KOPT-K1 (cell line): ENCODE measurements at regions not wholly inside any gene's neighbourhood (a gene's known extent, or its start where the extent isn't known, plus 50 kb on each side); places are given as distances from the start of the nearest gene placed in this dataset.

Experiments
- H3K27ac ChIP-seq: fragments of 200-600 bp; sonication (generic); 2 replicates; pipeline ENCODE4 v1.5.1; 2016; ENCODE audit warnings: antibody characterized with exemption, mild to moderate bottlenecking, low read depth, low read length; ENCODE audit not compliant: poor library complexity, severe bottlenecking
- H3K36me3 ChIP-seq: fragments of 200-600 bp; sonication (generic); 2 replicates; pipeline ENCODE4 v1.5.1; 2017; ENCODE audit warnings: antibody characterized with exemption, mild to moderate bottlenecking, low read length, moderate library complexity; ENCODE audit not compliant: insufficient read depth
- H3K9me3 ChIP-seq: fragments of 200-600 bp; sonication (generic); 2 replicates; pipeline ENCODE4 v1.5.1; 2017; ENCODE audit warnings: antibody characterized with exemption, low read length, mild to moderate bottlenecking; ENCODE audit not compliant: insufficient read depth, poor library complexity, severe bottlenecking

DNA sequence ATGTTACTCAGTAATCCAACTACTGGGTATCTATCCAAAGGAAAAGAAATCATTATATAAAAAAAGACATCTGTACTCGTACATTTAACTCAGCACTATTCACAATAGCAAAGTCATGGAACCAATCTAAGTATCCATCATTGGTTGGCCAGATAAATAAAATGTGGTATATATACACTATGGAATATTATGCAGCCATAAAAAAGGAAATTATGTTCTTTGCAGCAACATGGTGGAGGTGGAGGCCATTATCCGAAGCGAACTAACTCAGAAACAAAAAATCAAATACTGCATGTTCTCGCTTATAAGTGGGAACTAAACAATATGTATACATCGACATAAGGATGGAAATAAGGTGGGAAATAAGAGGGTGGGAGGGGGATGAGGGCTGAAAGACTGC, 56.2 kb upstream of the ANTXRL start:
- Histone ChIP-seq H3K27ac (no peak overlapping the region), H3K9me3 (no peaks in the 10 kb centered on the region), H3K36me3 (peaks cover 17% of the 10 kb centered on the region; the same call in 1 of the 2 replicates)

DNA sequence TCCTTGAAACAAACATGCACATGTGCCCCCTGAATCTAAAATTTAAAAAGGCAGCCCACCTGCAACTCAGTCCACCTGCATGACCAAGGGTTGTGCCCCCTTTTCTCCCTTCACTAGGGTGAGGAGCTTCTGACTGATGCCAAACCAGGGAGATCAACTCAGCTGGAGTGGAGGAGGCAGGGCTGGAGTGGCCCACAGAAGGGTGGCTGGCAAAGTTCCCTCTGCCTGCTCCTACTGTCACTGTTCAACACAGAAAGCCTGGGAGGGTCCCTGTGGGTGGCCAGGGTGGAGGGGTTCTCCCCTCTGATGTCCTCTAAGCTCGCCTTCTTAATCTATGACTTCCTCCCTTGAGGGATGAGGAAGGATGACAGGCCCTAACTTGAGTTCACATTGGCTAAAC, 55.7 kb upstream of the ANTXRL start:
- H3K27ac ChIP-seq, result no peak overlapping the region
- H3K9me3 ChIP-seq, result no peaks in the 10 kb centered on the region
- peaks cover 17% of the 10 kb centered on the region; the same call in 1 of the 2 replicates for H3K36me3 ChIP-seq

DNA sequence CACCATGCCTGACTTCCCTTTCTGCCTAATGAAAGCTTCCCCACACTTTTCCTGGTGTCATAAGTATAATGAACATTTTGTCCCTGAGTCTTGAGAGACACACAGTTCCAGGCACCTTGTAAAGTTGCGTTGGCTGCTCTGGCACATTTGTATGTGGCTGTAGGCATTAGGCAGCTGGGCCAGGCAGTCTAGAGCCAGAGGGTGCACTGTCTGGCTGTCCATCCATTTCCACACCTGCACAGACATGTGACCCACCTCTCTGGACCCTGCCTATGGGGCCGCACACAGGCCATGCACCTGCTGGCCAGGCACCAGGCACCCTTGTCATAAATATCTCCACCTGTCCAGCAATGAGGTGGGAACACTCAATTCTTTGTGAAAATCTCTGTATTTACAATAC, 54.7 kb upstream of the ANTXRL start:
- Histone ChIP-seq H3K9me3 (no peaks in the 10 kb centered on the region), H3K27ac (no peak overlapping the region), H3K36me3 (peaks cover 17% of the 10 kb centered on the region; the same call in 1 of the 2 replicates)

DNA sequence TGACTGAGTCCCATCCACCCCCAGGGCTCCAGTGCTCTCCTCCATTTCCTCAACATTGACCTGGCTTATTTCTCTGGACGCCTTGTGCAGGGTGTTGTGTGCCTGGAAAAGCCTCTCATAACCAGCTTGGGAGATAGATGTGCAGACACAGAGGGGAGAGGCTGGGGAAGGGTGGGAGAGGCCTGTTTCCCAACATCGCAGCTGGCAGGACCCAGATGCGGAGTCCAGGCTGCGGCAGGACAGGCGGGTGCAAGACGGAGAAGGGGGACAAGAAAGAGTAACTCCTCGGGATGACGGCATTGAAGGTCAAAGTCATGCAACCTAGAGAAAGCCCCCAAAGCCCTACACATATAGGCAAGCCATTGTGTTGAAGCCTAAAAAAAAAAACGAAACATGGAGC, 54.1 kb upstream of the ANTXRL start:
- H3K9me3 ChIP-seq, result no peaks in the 10 kb centered on the region
- peaks cover 17% of the 10 kb centered on the region; the same call in 1 of the 2 replicates for H3K36me3 ChIP-seq
- no peak overlapping the region for H3K27ac ChIP-seq

DNA sequence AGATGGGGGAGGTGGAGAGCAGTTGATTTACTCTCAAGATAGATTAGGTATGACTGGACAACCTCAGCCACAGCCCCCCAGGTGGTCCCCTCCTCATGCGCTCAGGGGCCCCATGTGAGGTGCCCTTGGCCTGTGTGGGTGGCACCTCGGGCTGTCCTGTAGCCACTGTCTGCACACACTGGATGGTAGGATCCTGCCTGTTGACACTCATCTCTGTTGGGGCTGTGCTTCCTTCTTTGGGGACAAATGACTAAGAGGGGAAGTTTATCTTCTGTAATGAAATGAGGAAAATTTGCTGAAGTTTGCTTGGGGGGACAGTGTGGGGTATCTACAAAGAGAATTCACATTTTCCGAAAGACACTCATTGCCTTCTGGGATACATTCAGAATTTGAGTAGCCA, 53.6 kb upstream of the ANTXRL start:
- Histone ChIP-seq H3K27ac (no peak overlapping the region), H3K36me3 (peaks cover 18% of the 10 kb centered on the region; the same call in 1 of the 2 replicates), H3K9me3 (no peaks in the 10 kb centered on the region)

DNA sequence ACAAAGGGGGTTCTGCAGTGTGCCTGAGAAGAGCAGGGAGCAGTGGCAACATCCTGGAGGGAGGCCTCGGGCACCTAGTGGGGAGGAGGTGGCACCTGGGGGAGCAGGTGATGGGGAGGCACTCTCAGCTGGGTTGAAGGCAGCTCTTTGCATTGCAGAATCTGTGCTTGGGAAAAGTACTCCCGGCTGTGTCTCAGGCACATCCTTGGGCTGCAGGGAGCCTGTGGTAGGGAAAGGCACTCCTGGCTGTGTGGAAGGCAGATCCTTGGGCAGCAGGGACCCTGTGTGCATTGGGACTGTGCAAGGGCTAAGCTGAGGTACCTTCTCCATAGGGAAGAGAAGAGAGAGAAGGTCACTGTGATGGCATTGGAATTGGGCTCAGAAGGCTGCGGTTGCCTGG, 52.8 kb upstream of the ANTXRL start:
- Histone ChIP-seq H3K36me3 (peaks cover 21% of the 10 kb centered on the region; the same call in 1 of the 2 replicates), H3K27ac (no peak overlapping the region), H3K9me3 (no peaks in the 10 kb centered on the region)

DNA sequence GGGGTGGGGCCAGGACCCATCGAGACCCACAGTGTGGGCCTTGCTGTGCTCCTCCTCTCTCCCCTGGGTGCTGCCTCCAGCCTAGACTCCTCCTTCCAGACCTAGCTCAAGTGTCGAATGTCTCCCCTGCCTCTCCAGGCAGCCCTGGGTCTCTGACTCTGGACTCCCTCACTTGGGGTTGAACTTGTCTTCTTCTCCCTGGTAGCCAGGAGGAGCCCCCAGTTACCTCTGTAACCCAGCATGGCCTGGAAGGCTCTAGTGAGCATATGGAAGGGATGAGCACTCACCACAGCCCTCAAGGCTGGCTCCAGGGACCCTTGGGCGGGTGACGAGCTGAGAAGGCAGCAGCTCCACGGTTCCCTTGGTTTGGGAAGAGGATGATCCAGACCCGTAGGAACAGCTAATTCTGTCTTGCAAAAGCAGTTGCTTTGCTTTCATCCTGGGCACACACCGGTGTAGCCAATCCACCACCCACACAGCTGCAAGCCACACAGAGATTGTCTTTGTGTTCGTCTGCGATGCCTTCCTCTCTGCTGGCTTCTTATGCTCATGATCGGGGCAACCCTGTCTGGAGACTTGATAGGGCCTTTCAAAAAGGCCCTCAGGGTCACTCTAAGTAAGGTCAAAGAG, 52.3 kb upstream of the ANTXRL start:
- H3K27ac ChIP-seq, result no peak overlapping the region
- H3K36me3 ChIP-seq, result peaks cover 21% of the 10 kb centered on the region; the same call in 1 of the 2 replicates

DNA sequence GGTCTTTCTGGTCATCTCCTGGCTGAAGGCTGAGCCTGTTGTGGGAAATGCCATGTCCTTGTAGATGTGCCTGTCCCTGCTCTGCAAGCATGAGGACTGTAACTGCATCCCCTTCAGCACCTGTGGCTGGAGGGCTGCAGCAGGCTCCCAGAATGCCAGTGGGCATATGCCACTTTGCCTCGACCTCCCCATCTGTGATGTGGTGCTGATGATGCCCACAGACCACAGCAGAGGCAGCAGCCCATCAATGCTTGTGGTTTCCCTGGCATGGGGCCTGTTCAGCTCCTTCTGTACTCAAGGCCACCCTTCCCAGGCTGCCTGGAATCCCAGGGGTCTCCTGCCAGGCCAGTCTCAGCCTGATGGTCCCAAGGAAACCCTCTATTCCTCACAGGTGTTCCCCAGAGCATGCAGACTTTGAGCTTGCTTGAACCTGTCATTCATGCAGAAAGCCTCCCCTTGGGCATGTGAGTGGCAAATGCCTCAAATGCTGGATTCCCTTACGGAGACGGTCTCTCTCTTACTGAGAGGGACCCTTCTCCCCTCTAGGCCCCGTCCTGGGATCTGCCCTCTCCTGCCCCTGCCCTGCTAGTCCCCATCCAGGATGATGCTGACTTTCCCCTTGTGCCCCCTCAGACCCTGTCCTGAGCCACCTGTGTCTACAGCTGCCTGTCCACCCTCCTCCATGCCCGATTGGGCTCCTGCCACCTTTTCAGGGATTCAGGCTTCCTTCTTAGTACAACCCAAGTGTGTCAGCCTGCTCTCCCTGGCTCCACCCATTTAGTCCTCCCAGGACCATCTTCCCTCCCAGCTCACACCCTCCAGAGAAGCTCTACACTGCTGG, 50.9 kb upstream of the ANTXRL start:
- H3K27ac ChIP-seq, result no peak overlapping the region
- peaks cover 26% of the 10 kb centered on the region; the same call in 1 of the 2 replicates for H3K36me3 ChIP-seq
- H3K9me3 ChIP-seq, result no peaks in the 10 kb centered on the region

More for the DNA sequence above, 52.3 kb upstream of the ANTXRL start:
- no peaks in the 10 kb centered on the region for H3K9me3 ChIP-seq

DNA sequence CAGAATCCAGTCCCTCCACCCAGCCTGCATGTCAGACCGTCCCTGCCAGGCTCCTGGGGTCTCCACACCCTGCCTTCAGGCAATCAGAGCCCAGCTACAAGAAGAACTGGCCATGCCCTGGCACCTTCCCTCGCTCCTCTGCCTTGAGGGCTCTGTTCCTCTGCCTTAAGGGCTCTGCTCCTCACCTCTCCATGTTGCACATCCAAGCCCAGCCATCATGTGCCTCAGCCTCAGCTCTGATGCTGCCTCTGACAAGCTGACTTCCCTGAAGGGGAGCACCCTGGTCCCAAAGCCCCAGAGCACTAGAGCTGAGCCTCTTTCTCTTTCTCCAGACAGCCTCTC, 50.3 kb upstream of the ANTXRL start:
- H3K9me3 ChIP-seq, result peaks cover 5% of the 10 kb centered on the region

DNA sequence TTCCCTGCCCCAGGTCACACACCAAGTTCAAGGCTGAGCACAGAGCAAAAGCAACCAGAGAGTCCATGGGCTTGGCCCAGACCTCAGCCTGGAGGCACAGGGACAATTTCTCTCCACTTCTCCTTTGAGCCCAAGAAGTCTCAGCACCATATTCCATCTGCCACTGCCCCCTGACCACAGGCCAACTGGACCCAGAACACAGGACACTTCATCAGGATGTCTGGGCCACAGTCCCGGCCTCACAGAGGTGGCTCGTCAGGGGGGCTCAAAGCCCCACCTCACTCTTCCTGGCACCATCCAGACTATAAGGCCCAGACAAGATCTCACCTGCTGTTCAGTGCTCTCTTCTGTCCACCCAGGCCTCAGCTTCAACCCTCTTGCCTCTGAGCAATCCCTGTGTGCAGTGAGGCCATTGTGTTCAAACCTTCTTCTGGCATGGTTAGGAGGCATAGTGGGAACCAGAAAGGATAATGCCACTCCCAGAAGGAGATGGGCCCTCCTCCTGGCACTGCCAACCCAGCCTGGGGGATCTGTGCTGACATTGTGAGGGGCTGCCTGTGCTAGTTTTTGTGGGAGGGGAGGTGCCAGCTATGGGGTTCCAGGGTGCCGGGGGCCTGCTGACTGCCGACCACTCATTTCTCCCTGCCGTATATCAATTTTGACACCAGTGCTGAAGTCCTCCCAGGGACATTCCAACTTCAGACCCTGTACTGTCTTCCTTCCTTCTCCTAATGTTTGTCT, 49.7 kb upstream of the ANTXRL start:
- peaks cover 24% of the 10 kb centered on the region; the same call in 1 of the 2 replicates for H3K36me3 ChIP-seq
- no peak overlapping the region for H3K27ac ChIP-seq
- peaks cover 11% of the 10 kb centered on the region for H3K9me3 ChIP-seq

More for the DNA sequence above, 50.3 kb upstream of the ANTXRL start:
- Histone ChIP-seq H3K36me3 (peaks cover 26% of the 10 kb centered on the region; the same call in 1 of the 2 replicates), H3K27ac (no peak overlapping the region)
